ENCODE measurements at regions not wholly inside any gene's neighbourhood (a gene's known extent, or its start where the extent isn't known, plus 50 kb on each side); places are given as distances from the start of the nearest gene placed in this dataset.

DNA sequence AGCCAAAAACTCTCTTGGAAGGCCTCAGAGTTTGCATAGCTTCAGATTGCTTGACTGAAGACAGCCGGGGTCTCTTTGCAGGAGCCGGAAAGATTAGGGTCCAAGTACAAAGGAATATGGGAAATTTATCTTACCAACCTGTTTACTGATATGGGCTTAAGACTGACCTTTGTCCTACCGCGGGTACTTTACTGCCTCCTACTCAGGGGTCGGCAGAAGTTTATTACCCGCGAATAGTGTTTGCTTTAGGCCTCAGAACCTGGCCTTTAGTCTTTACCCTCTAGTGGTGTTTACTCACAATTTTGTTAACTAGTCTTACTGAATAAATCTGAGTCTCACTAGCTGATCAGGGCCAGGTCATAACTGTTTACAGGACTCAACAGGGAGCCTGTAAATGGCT, 765.4 kb upstream of the SPRY2 start:
- TF ChIP-seq, protein P1, sequence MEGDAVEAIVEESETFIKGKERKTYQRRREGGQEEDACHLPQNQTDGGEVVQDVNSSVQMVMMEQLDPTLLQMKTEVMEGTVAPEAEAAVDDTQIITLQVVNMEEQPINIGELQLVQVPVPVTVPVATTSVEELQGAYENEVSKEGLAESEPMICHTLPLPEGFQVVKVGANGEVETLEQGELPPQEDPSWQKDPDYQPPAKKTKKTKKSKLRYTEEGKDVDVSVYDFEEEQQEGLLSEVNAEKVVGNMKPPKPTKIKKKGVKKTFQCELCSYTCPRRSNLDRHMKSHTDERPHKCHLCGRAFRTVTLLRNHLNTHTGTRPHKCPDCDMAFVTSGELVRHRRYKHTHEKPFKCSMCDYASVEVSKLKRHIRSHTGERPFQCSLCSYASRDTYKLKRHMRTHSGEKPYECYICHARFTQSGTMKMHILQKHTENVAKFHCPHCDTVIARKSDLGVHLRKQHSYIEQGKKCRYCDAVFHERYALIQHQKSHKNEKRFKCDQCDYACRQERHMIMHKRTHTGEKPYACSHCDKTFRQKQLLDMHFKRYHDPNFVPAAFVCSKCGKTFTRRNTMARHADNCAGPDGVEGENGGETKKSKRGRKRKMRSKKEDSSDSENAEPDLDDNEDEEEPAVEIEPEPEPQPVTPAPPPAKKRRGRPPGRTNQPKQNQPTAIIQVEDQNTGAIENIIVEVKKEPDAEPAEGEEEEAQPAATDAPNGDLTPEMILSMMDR (IDR thresholded peaks at IDR 0.05; ENCODE audit: poor library complexity, severe bottlenecking) = no peak
- no peak for TF ChIP-seq POLR2AphosphoS5 (IDR thresholded peaks at IDR 0.05)
- TF ChIP-seq EP300 (conservative IDR thresholded peaks at IDR 0.05; ENCODE audit: poor library complexity, severe bottlenecking) = no peak
- no peak for TF ChIP-seq SMC3 (conservative IDR thresholded peaks at IDR 0.05; ENCODE audit: poor library complexity)
- no peak for TF ChIP-seq EZH2 (IDR thresholded peaks at IDR 0.05; ENCODE audit: borderline replicate concordance, insufficient read depth, low read length, poor library complexity, severe bottlenecking)
- TF ChIP-seq RAD21 (conservative IDR thresholded peaks at IDR 0.05) = no peak
